HuH-7.5 (cell line): ENCODE measurements at regions not wholly inside any gene's neighbourhood (a gene's known extent, or its start where the extent isn't known, plus 50 kb on each side); places are given as distances from the start of the nearest gene placed in this dataset.
A peak's percentile ranks its signal among the peaks of the same experiment; 100 is the strongest.
"Not testable (repeated sequence)": the region's sequence is repeated elsewhere in the genome, so short reads cannot be mapped to it uniquely, and the experiment has no call there.

Source experiments
- DNase-seq: peaks from one replicate; pipeline ENCODE4 v3.0.0; 2011; ENCODE audit warnings: low spot score

GRCh38 chr1:67482733-67483482 is 52.7 kb upstream of the SERBP1 start:
- no peak for DNase-seq

- DNase-seq = no peak
Measured at GRCh38 chr1:67484492-67484891, 54.3 kb upstream of the SERBP1 start.

- no peak for DNase-seq
Measured at GRCh38 chr1:67485046-67485811, 55.0 kb upstream of the SERBP1 start.

- peak; percentile 17 for DNase-seq
Measured at GRCh38 chr1:67489643-67490042, 59.4 kb upstream of the SERBP1 start.

GRCh38 chr1:67491280-67491679 is 61.1 kb upstream of the SERBP1 start:
- no peak for DNase-seq

GRCh38 chr1:67493148-67493547 is 62.9 kb upstream of the SERBP1 start:
- DNase-seq = no peak

GRCh38 chr1:67495327-67495726 is 65.1 kb upstream of the SERBP1 start:
- DNase-seq = no peak

GRCh38 chr1:67496329-67496728 is 66.1 kb upstream of the SERBP1 start:
- no peak for DNase-seq

GRCh38 chr1:67500413-67500959 is 70.3 kb upstream of the SERBP1 start:
- DNase-seq = peak; percentile 82

GRCh38 chr1:67503974-67504373 is 73.8 kb upstream of the SERBP1 start:
- DNase-seq = no peak

- DNase-seq = not testable (repeated sequence)
Measured at GRCh38 chr1:67513392-67514294, 83.4 kb upstream of the SERBP1 start.

GRCh38 chr1:67514300-67514699 is 84.1 kb upstream of the SERBP1 start:
- no peak for DNase-seq

GRCh38 chr1:67514786-67515185 is 84.6 kb upstream of the SERBP1 start:
- DNase-seq = no peak

GRCh38 chr1:67515324-67516080 is 85.3 kb upstream of the SERBP1 start:
- DNase-seq = no peak

- no peak for DNase-seq
Measured at GRCh38 chr1:67517046-67517445, 86.8 kb upstream of the SERBP1 start.

GRCh38 chr1:67522001-67522441 is 91.8 kb upstream of the SERBP1 start:
- no peak for DNase-seq

GRCh38 chr1:67522793-67523192 is 92.6 kb upstream of the SERBP1 start:
- DNase-seq = no peak

- DNase-seq = no peak
Measured at GRCh38 chr1:67524143-67525052, 94.2 kb upstream of the SERBP1 start.

GRCh38 chr1:67525053-67525760 is 95.0 kb upstream of the SERBP1 start:
- DNase-seq = no peak

- no peak for DNase-seq
Measured at GRCh38 chr1:67528141-67528540, 97.9 kb upstream of the SERBP1 start.
